ENCODE measurements at regions not wholly inside any gene's neighbourhood (a gene's known extent, or its start where the extent isn't known, plus 50 kb on each side); places are given as distances from the start of the nearest gene placed in this dataset.
"Not testable (repeated sequence)": the region's sequence is repeated elsewhere in the genome, so short reads cannot be mapped to it uniquely, and the experiment has no call there.

DNA sequence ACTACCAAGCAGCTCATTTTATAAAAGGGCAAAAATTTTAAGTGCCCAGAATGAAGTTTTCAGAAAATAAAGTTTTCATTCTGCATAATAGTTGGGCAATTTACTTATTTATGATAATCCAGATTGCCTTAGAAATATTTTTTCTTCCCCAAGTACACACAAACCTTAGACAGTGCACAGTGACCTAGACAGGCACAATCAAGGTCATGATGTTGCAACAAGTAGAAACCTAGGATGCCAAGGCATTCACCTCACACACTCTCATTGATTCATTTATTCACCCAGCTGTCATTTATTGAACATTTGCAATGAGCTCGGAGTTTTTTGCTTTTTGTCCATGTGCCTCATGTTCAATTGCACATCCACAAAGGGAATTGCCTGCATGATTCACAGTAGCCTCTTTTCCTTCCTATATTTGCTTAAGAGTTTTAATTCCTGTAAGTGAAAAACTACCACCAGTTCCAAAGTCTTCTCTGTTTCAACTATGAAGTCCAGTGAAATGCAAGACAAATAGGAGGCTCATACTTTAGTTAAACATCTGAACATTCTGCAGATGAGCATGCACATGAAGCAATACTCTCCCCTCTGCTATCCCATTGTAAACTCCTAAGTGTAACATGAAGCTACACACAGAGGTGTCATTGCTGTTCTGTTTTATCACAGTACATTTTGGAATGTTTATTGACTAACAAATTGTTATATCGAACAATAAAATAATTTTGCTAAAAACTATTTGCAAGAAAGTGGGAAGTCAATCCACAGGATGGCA lies 122.9 kb downstream of the HINT1 start:
- ATAC-seq (replicated peaks in 6 of 8) = no peak
- in situ Hi-C loops (cut with MboI; ENCODE audit: low pct_unique_long_range_greater_than_20kb in 2 of 9, low sequenced_read_pairs in 9 of 9, unreplicated experiment in 9 of 9) = no loop called here
- H3K4me3 ChIP-seq = no peak overlapping the region
- WGBS, 10 experiments = 0 to 92% (median 69%) methylated on average over 2 of the region's 2 CpGs; no CpG with 5 or more reads in 1 of the 10 experiments
- H3K27ac ChIP-seq = no peak overlapping the region
- H3K4me1 ChIP-seq (replicated peaks in 1 of 2) = no peaks in the 10 kb centered on the region

DNA sequence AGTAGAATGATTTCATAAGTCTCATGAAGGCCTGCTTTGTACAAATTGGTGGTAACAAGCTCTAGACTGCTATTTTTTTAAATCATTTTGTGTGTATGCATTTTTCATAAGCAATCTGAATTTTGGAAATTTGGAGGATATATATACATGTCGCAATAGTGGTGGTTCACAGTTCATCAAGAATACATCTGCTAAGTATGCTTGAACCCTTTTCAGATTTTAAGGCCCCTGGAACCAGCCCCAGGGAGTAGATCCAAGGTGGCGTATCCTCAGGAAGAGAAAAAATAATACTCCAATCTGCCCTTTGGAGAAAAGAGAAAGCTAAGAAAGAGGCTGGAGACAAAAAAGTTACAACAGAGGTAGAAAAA lies 141.6 kb downstream of the HINT1 start:
- no peak overlapping the region for H3K27ac ChIP-seq
- no peaks in the 10 kb centered on the region for H3K4me1 ChIP-seq (replicated peaks in 1 of 2)
- in situ Hi-C loops (cut with MboI; ENCODE audit: low pct_unique_long_range_greater_than_20kb in 2 of 9, low sequenced_read_pairs in 9 of 9, unreplicated experiment in 9 of 9) = no loop called here
- H3K4me3 ChIP-seq = no peak overlapping the region
- no peak for ATAC-seq (replicated peaks in 6 of 8)
- 21 to 100% (median 87%) methylated on average over 1 to 2 of the region's 2 CpGs for WGBS, 10 experiments

DNA sequence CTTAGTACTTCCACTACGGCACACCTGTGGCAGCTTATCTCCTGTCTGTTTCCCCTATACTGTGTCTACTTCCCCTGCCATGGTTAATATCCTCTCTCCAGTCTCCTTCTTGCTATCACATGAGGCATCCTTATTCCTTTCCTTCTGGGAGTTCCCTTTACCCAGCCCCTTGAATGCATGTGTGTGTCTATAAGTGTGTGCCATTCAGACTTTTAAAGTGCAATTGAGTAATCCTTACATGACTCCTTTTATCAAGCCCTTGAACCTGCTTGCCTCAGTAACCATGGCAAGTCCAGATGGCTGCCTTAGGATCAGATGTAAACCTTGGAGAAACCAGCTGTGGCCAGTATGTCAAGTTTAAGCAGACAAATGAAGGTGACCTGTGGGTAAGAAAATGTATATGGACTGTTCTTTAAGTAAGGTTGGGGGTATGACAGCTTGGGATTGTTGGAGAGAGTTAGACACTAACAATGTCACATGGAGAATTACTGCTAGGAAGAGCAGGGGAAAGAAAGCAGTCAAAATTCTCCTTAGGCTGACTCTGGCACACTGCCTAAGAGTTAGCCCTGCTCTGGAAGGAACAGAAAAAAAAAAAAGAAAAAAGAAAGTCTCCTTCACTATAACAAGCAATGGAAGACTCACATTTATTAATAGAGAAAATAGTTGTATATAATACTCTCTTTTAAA lies 142.1 kb downstream of the HINT1 start:
- Histone ChIP-seq H3K4me3 (no peak overlapping the region), H3K4me1 (replicated peaks in 1 of 2) (no peaks in the 10 kb centered on the region), H3K27ac (no peak overlapping the region)
- in situ Hi-C loops (cut with MboI; ENCODE audit: low pct_unique_long_range_greater_than_20kb in 2 of 9, low sequenced_read_pairs in 9 of 9, unreplicated experiment in 9 of 9) = no loop called here
- WGBS, 10 experiments = 86 to 100% (median 100%) methylated on average over 1 of the region's 1 CpG; no CpG with 5 or more reads in 4 of the 10 experiments
- peak in 1 of 8 experiments; percentile 71 for ATAC-seq (replicated peaks in 6 of 8)

DNA sequence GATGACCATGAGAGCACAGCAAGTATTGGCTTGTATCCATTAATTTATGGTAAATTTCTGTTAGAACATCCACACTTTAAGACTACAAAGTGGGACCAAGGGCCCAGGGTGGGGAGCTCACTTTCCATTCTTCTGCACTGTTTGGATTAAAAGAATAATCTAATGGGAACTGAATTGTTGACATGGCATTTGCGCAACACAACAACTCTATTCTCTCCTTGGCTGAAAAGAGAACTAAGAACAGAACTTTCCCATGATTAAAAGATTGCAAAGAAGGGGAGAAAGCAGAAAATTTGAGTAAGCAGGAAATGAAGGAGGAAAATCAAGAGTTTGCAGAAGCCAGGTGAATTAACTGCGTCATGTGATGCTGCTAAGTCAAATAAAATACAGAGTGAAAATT lies 143.4 kb downstream of the HINT1 start:
- Histone ChIP-seq H3K27ac (no peak overlapping the region), H3K4me3 (no peak overlapping the region), H3K4me1 (replicated peaks in 1 of 2) (no peaks in the 10 kb centered on the region)
- in situ Hi-C loops (cut with MboI; ENCODE audit: low pct_unique_long_range_greater_than_20kb in 2 of 9, low sequenced_read_pairs in 9 of 9, unreplicated experiment in 9 of 9) = no loop called here
- ATAC-seq (replicated peaks in 6 of 8) = no peak
- 17 to 100% (median 96%) methylated on average over 1 to 2 of the region's 2 CpGs for WGBS, 10 experiments

DNA sequence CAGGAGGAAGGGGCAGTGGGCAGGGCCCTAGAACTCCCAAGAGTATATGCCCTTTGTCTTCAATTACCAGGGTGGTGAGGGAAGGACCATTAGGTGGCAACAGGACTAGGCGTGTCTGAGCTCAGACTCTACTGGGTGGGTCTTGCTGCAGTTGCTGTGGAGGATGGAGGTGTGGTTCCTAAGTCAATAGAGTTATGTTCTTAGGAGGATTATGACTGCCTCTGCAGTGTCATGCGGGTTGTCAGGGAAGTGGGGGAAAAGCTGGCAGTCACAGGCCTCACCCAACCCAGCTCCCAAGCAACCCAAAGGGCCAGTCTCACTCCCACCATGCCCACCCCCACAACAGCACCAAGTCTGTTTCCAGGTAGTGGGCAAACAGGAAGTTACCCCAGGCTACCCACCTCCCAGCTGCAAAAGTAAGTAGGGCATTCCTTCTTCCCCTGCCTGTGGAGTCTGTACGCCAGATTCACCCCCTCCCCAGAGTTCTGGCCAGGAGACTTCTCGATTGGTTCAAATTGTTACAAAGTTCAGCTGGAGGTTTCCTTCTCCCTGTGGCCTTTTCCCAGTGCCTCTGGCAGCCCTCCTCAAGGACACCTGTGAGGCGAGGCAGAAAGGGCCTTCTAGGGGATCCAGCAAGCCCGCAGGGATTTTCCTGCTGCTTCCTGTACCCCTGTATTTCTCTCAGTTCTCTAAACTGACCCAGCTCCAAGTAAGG lies 145.3 kb downstream of the HINT1 start:
- peak in 3 of 8 experiments; percentile 79 to 97 (median 83) for ATAC-seq (replicated peaks in 6 of 8)
- WGBS, 10 experiments = 0 to 100% (median 90%) methylated on average over 1 to 2 of the region's 6 CpGs; no CpG with 5 or more reads in 3 of the 10 experiments
- no peaks in the 10 kb centered on the region for H3K4me1 ChIP-seq (replicated peaks in 1 of 2)
- no peak overlapping the region for H3K4me3 ChIP-seq
- in situ Hi-C loops (cut with MboI; ENCODE audit: low pct_unique_long_range_greater_than_20kb in 2 of 9, low sequenced_read_pairs in 9 of 9, unreplicated experiment in 9 of 9) = no loop called here
- H3K27ac ChIP-seq = no peak overlapping the region

DNA sequence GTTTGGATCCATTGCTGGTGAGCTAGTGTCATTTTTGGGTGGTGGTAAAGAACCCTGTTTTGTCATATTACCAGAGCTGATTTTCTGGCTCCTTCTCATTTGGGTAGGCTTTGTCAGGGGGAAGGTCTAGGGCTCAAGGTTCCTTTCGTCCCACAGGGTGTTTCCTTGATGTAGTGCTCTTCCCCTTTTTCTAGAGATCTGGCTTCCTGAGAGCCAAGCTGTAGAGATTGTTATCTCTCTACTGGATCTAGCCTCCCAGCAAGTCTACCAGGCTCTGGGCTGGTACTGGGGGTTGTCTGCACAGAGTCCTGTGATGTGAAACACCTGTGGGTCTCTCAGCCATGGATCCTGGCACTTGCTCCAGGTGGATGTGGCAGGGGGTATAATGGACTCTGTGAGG lies 145.9 kb downstream of the HINT1 start:
- 67% methylated on average over 1 of the region's 1 CpG; no CpG with 5 or more reads in 9 of the 10 experiments for WGBS, 10 experiments
- in situ Hi-C loops (cut with MboI; ENCODE audit: low pct_unique_long_range_greater_than_20kb in 2 of 9, low sequenced_read_pairs in 9 of 9, unreplicated experiment in 9 of 9) = no loop called here
- no peak overlapping the region for H3K4me3 ChIP-seq
- no peaks in the 10 kb centered on the region for H3K4me1 ChIP-seq (replicated peaks in 1 of 2)
- no peak for ATAC-seq (replicated peaks in 6 of 8)
- H3K27ac ChIP-seq = no peak overlapping the region

DNA sequence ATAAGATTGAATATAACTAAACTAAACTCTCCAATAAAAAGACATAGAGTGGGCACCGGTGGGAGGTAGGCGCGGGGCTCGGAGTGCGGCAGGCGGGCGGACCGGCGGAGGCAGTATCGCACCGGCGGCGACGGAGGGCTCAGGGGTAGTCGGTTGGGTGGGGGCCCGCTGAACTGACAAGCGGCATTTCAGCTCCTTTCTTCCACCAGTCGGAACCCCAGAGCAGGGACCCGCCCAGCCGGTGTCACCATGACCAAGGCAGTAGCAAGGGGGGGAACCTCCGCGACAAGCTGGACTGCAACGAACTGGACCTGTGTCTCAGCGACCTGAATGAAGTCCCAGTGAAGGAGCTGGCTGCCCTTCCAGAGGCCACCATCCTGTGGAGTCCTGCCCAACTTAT lies 156.7 kb downstream of the HINT1 start:
- in situ Hi-C loops (cut with MboI; ENCODE audit: low pct_unique_long_range_greater_than_20kb in 2 of 9, low sequenced_read_pairs in 9 of 9, unreplicated experiment in 9 of 9) = no loop called here
- 64 to 100% (median 85%) methylated on average over 1 to 10 of the region's 24 CpGs; no CpG with 5 or more reads in 3 of the 10 experiments for WGBS, 10 experiments
- ATAC-seq (replicated peaks in 6 of 8) = no peak

DNA sequence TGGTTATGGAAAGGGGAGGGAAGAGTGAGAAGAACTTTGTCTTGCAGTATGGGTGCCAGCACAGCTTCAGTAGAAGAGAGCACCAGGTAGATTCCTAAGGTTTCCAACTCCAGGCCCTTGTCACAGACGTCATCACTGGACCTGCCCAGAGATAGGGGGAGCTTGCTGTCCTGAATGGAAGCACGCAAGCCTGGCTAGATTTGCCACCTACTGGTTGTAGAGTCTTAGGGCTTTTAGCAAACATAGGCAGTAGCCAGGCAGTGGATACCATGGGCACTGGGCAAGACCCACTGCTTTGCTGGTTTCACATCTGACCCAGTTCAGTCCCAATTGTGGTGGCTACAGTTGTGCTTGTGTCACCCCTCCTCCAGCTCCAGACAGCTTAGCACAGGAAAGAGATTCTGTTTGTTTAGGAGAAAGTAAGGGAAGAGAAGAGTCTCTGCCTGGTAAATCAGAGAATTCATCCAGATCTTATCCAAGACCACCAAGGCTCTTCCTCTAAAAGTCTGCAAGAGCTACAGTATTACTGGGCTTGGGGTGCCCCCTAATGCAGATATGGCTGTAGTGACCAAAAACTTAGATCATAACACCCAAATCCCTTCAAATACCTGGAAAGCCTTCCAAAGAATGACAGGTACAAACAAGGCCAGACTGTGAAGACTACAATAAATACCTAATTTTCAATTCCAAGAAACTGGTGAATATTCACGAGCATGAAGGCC lies 158.9 kb downstream of the HINT1 start:
- in situ Hi-C loops (cut with MboI; ENCODE audit: low pct_unique_long_range_greater_than_20kb in 2 of 9, low sequenced_read_pairs in 9 of 9, unreplicated experiment in 9 of 9) = no loop called here
- no peak for ATAC-seq (replicated peaks in 6 of 8)
- Histone ChIP-seq H3K4me3 (no peak overlapping the region), H3K27ac (no peak overlapping the region), H3K4me1 (replicated peaks in 1 of 2) (no peaks in the 10 kb centered on the region)
- 0 to 88% (median 53%) methylated on average over 1 to 3 of the region's 3 CpGs; no CpG with 5 or more reads in 1 of the 10 experiments for WGBS, 10 experiments

More for the DNA sequence above, 156.7 kb downstream of the HINT1 start:
- Histone ChIP-seq H3K4me3 (no peak overlapping the region), H3K4me1 (replicated peaks in 1 of 2) (no peaks in the 10 kb centered on the region), H3K27ac (no peak overlapping the region)

DNA sequence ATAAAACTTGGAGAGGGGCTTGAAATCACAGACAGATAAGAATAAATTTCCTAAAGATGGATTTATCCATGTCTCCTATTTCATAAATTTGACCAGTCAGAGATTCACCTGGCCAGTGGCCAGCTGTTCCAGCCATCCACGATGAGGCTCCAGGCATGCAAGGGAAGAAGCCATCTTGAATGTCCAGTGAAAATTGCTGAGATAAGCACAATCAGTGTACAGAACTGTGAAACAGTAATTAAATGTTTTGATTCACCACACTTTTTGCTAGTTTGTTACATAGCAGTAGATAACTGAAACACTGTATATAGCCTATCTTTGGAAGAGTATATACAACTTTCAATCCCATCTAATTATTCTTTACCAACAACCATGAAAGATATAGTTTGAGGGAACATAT lies 163.5 kb downstream of the HINT1 start:
- in situ Hi-C loops (cut with MboI; ENCODE audit: low pct_unique_long_range_greater_than_20kb in 2 of 9, low sequenced_read_pairs in 9 of 9, unreplicated experiment in 9 of 9) = no loop called here
- H3K4me1 ChIP-seq (replicated peaks in 1 of 2) = no peaks in the 10 kb centered on the region
- ATAC-seq (replicated peaks in 6 of 8) = no peak
- 0 to 100% (median 72%) methylated on average over 1 of the region's 1 CpG; no CpG with 5 or more reads in 4 of the 10 experiments for WGBS, 10 experiments
- no peak overlapping the region for H3K27ac ChIP-seq
- H3K4me3 ChIP-seq = no peak overlapping the region

DNA sequence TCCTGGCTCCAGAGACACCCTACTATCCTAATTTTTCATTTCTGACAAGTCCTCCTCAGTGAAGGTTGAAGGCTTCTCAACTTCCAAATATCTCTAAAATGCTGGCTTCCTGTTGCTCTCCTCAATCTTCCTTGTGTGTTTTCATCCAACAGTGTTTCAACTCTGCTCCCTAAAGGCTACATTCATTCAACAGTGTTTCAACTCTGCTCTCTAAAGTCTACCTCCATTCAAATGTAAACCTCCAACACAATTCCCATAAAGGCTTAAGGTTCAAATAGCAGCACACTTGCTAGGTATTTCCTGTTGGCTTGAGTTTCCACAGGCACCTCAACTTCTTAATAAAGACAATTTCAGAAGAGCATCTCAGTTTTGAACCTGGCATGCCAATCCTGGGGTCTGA lies 164.8 kb downstream of the HINT1 start:
- Histone ChIP-seq H3K27ac (no peak overlapping the region), H3K4me1 (replicated peaks in 1 of 2) (no peaks in the 10 kb centered on the region), H3K4me3 (no peak overlapping the region)
- no peak for ATAC-seq (replicated peaks in 6 of 8)
- in situ Hi-C loops (cut with MboI; ENCODE audit: low pct_unique_long_range_greater_than_20kb in 2 of 9, low sequenced_read_pairs in 9 of 9, unreplicated experiment in 9 of 9) = no loop called here

DNA sequence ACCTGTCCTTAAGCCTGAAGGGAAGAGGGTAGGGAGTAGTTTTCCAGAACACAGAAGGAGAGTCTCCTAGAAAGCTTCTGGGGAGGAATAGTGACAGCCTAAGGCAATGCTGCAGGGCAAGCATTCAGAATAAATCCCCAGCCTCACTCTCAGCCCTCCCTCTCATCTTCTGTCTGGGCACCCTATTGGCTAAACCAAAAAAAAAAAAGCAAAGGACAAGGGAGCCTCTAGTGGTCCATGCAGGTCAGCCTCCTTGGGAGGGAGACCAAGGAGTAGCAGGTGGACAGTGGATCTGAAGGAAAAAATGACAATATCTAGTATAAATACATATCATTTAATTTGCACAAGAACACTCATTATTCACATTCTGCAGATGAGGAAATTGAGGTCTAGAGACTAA lies 168.3 kb downstream of the HINT1 start:
- H3K4me1 ChIP-seq (replicated peaks in 1 of 2); H3K4me3 ChIP-seq; in situ Hi-C loops (cut with MboI; ENCODE audit: low pct_unique_long_range_greater_than_20kb in 2 of 9, low sequenced_read_pairs in 9 of 9, unreplicated experiment in 9 of 9); H3K27ac ChIP-seq; ATAC-seq (replicated peaks in 6 of 8): not testable (repeated sequence)

DNA sequence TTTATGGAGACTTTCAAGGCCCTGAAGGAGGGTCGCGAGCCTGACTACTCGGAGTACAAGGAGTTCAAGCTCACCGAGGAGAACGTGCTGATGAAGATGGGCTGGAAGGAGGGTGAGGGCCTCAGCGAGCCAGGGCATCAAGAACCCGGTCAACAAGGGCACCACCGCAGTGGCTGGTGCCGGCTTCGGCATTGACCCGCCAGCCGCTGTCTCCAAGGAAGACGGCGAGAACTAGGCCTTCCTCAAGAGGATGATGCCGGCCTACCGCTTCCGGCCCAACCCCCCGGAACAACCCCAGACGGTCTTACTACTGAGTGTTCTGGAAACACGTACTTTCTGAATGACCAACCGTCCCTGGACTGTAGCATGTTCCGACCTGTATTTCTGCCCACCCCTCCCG lies 169.2 kb downstream of the HINT1 start:
- no peaks in the 10 kb centered on the region for H3K4me1 ChIP-seq (replicated peaks in 1 of 2)
- no peak overlapping the region for H3K4me3 ChIP-seq
- in situ Hi-C loops (cut with MboI; ENCODE audit: low pct_unique_long_range_greater_than_20kb in 2 of 9, low sequenced_read_pairs in 9 of 9, unreplicated experiment in 9 of 9) = no loop called here
- ATAC-seq (replicated peaks in 6 of 8) = no peak
- 40 to 100% (median 94%) methylated on average over 1 to 6 of the region's 23 CpGs; no CpG with 5 or more reads in 2 of the 10 experiments for WGBS, 10 experiments
- H3K27ac ChIP-seq = no peak overlapping the region

DNA sequence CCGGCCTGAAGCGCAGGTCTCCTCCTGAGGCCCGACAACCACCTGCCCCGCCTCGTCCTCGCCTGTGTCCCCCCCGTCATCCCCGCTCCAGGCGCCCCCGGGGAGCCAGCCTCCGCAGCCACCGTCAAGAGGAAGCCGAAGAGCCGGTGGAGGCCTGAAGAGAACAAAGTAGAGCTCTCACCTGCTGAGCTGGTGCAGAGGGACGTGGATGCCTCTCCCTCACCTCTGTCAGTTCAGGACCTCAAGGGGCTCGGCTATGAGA lies 169.9 kb downstream of the HINT1 start:
- no peak for ATAC-seq (replicated peaks in 6 of 8)
- Histone ChIP-seq H3K27ac (no peak overlapping the region), H3K4me1 (replicated peaks in 1 of 2) (no peaks in the 10 kb centered on the region), H3K4me3 (no peak overlapping the region)
- in situ Hi-C loops (cut with MboI; ENCODE audit: low pct_unique_long_range_greater_than_20kb in 2 of 9, low sequenced_read_pairs in 9 of 9, unreplicated experiment in 9 of 9) = no loop called here
- 80% methylated on average over 1 of the region's 16 CpGs; no CpG with 5 or more reads in 9 of the 10 experiments for WGBS, 10 experiments

Data from motor neuron (in vitro differentiated cells).